ENCODE measurements at regions not wholly inside any gene's neighbourhood (a gene's known extent, or its start where the extent isn't known, plus 50 kb on each side); places are given as distances from the start of the nearest gene placed in this dataset.
"Not testable (repeated sequence)": the region's sequence is repeated elsewhere in the genome, so short reads cannot be mapped to it uniquely, and the experiment has no call there.

- no peak for TF ChIP-seq CTCF (IDR thresholded peaks at IDR 0.05; ENCODE audit: insufficient read depth, low read depth, low read length)
- H3K4me3 ChIP-seq (ENCODE audit: low read depth, low read length): no peak overlapping the region
- no peak for DNase-seq (ENCODE audit: low read depth)
Measured at GRCh38 chr9:61668846-61669245, 479.0 kb downstream of the SPATA31A7 start.

DNA sequence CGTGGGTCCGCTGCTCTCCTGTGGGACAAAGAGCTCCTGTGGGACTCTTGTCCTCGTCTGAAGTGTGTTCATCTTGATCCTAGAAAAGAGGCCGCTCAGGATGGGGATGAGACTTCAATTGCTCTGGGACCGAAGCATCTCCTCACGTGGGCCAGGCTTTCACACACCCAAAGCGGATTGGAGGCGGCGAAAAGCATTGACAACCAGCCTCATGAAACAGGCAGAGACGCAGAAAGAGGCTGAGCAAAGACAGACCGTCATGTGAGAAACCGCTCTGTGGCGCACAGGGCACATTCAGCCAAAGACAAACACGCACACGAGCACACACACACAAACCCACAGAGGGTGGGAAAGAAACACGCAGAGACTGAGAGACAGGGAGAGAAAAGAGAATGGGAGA, 479.5 kb downstream of the SPATA31A7 start:
- DNase-seq (ENCODE audit: low read depth): no peak
- no peak overlapping the region for H3K4me3 ChIP-seq (ENCODE audit: low read depth, low read length)
- TF ChIP-seq CTCF (IDR thresholded peaks at IDR 0.05; ENCODE audit: insufficient read depth, low read depth, low read length): no peak

- not testable (repeated sequence) for DNase-seq (ENCODE audit: low read depth); H3K4me3 ChIP-seq (ENCODE audit: low read depth, low read length)
Measured at GRCh38 chr9:61669831-61670505, 480.1 kb downstream of the SPATA31A7 start.

- DNase-seq (ENCODE audit: low read depth): no peak
- no peak for TF ChIP-seq CTCF (IDR thresholded peaks at IDR 0.05; ENCODE audit: insufficient read depth, low read depth, low read length)
- H3K4me3 ChIP-seq (ENCODE audit: low read depth, low read length): no peak overlapping the region
Measured at GRCh38 chr9:61670616-61671015, 480.8 kb downstream of the SPATA31A7 start.

GRCh38 chr9:61671276-61671973, 481.6 kb downstream of the SPATA31A7 start:
- DNase-seq (ENCODE audit: low read depth): no peak
- TF ChIP-seq CTCF (IDR thresholded peaks at IDR 0.05; ENCODE audit: insufficient read depth, low read depth, low read length): no peak
- H3K4me3 ChIP-seq (ENCODE audit: low read depth, low read length): no peak overlapping the region

GRCh38 chr9:61672107-61672541, 482.3 kb downstream of the SPATA31A7 start:
- not testable (repeated sequence) for DNase-seq (ENCODE audit: low read depth); H3K4me3 ChIP-seq (ENCODE audit: low read depth, low read length)

DNA sequence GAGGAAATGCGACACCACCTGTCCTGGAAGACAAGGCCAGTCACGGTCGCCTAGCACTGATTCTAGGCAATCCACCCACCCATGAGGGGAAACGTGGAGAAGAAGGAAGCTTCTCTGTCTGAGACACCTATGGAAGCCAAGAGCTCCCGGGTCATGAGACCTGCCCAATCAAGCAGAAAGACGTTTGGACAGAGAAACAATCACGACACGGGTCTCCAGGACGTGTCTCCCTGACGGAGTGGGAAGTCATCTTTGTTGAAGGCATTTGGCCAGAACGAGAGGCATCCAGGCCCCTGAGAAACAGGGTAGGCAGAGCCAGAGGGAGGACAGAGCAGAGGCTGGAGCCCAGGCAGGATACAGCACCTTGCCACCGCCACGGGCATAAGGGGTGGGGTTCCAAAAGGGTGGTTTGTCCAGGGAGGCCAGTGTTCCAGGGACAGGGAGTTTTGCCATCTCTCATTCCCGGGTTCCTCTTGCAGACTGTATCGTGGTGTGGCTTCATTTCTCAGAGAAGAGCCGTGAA, 482.9 kb downstream of the SPATA31A7 start:
- not testable (repeated sequence) for DNase-seq (ENCODE audit: low read depth); H3K4me3 ChIP-seq (ENCODE audit: low read depth, low read length)

DNA sequence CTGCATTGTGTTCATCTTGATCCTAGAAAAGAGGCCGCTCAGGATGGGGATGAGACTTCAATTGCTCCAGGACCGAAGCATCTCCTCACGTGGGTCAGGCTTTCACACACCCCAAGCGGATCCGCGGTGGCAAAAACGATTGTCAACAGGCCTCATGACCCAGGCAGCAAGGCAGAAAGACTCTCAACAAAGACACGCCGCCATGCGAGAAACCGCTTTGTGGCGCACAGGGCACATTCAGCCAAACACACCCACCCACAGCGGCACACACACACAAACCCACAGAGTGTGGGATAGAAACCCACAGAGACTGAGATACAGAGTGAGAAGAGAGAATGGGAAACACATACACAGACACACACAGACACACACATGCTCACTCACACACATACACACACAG, 483.4 kb downstream of the SPATA31A7 start:
- TF ChIP-seq CTCF (IDR thresholded peaks at IDR 0.05; ENCODE audit: insufficient read depth, low read depth, low read length): no peak
- H3K4me3 ChIP-seq (ENCODE audit: low read depth, low read length): no peak overlapping the region
- DNase-seq (ENCODE audit: low read depth): no peak
